Common myeloid progenitor, CD34-positive (primary cell): ENCODE measurements at regions not wholly inside any gene's neighbourhood (a gene's known extent, or its start where the extent isn't known, plus 50 kb on each side); places are given as distances from the start of the nearest gene placed in this dataset.
"Not testable (repeated sequence)": the region's sequence is repeated elsewhere in the genome, so short reads cannot be mapped to it uniquely, and the experiment has no call there.

Source experiments
- CTCF ChIA-PET: fragments of 350-600 bp; sonication (Branson Sonifier 250); formaldehyde crosslinking; loops from one replicate; lab custom pipeline; 2021; ENCODE audit warnings: antibody characterized with exemption; lab: Charles Lee
- POLR2A ChIA-PET: fragments of 350-600 bp; sonication (Branson Sonifier 250); formaldehyde crosslinking; loops from one replicate; lab custom pipeline; 2021; ENCODE audit warnings: antibody characterized with exemption; lab: Charles Lee
- DNase-seq, 3 donors: peaks; one replicate each; pipeline versions ENCODE4 v3.0.0 to v3.0.0-alpha.2; 2013
- H3K27ac ChIP-seq, 2 experiments: 1 replicate in 1 of 2; 2 replicates in 1 of 2; pipeline ENCODE4 v1.7.0; 2013; ENCODE audit warnings: inconsistent platforms in 2 of 2, low read length in 2 of 2, mild to moderate bottlenecking in 2 of 2, low read depth in 1 of 2, moderate library complexity in 1 of 2; ENCODE audit not compliant: severe bottlenecking in 2 of 2, insufficient read depth in 1 of 2, poor library complexity in 1 of 2
- H3K27me3 ChIP-seq, 5 experiments: replicated peaks in 2 of 5; 1 replicate in 3 of 5; 2 replicates in 2 of 5; pipeline versions ENCODE4 v1.6.1 to v1.7.0; 2013; ENCODE audit warnings: low read length in 4 of 5, mild to moderate bottlenecking in 2 of 5, moderate library complexity in 2 of 5, inconsistent platforms in 1 of 5; ENCODE audit not compliant: insufficient read depth in 5 of 5, control insufficient read depth in 4 of 5
- H3K36me3 ChIP-seq, 4 experiments: 1 replicate in 2 of 4; 2 replicates in 2 of 4; pipeline versions ENCODE4 v1.6.1 to v1.7.0; 2013; ENCODE audit warnings: low read length in 3 of 4, control low read depth in 1 of 4, mild to moderate bottlenecking in 1 of 4; ENCODE audit not compliant: control insufficient read depth in 4 of 4, insufficient read depth in 4 of 4
- H3K4me1 ChIP-seq, 4 experiments: 1 replicate in 3 of 4; 2 replicates in 1 of 4; pipeline versions ENCODE4 v1.6.1 to v1.7.1; 2013; ENCODE audit warnings: low read length in 3 of 4, mild to moderate bottlenecking in 3 of 4, control low read depth in 1 of 4, inconsistent platforms in 1 of 4, moderate library complexity in 1 of 4; ENCODE audit not compliant: control insufficient read depth in 4 of 4, insufficient read depth in 4 of 4; ENCODE audit errors: control extremely low read depth in 1 of 4
- H3K4me3 ChIP-seq, 7 experiments: 1 replicate in 4 of 7; 2 replicates in 3 of 7; pipeline versions ENCODE4 v1.5.1 to v1.7.0; 2013; ENCODE audit warnings: mild to moderate bottlenecking in 7 of 7, low read length in 6 of 7, moderate library complexity in 6 of 7, inconsistent platforms in 2 of 7, low read depth in 2 of 7, control low read depth in 1 of 7; ENCODE audit not compliant: insufficient read depth in 4 of 7, control insufficient read depth in 1 of 7; ENCODE audit errors: extremely low read depth in 1 of 7
- H3K9me3 ChIP-seq, 5 experiments: 1 replicate in 4 of 5; 2 replicates in 1 of 5; pipeline versions ENCODE4 v1.6.1 to v1.7.1; 2013; ENCODE audit warnings: low read length in 4 of 5, mild to moderate bottlenecking in 2 of 5, inconsistent platforms in 1 of 5, low read depth in 1 of 5, moderate library complexity in 1 of 5; ENCODE audit not compliant: control insufficient read depth in 4 of 5, insufficient read depth in 2 of 5; ENCODE audit errors: control extremely low read depth in 1 of 5
- WGBS: methylation state at CpG from one replicate; pipeline ENCODE4 v1.1.5; 2013; ENCODE audit not compliant: insufficient coverage; 5-methylcytosine and 5-hydroxymethylcytosine counted together

DNA sequence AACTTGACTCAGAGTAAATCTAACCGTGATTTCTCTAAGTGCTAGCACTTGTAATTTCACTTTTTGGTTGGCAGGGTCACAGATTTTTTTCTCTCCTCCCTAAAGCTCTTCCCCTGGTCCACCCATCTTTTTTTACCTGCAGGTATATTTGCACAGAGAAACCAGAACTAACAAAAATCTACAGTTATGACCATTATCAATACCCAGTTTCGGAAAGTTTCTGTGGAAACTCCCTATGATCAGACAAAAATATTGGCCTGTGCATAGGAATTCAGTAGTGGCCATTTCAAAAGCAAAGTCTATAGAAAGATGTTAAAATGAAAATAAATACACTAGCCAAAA lies 62.4 kb upstream of the ATF7IP2 start:
- Histone ChIP-seq H3K27me3 (no peaks in the 10 kb centered on the region), H3K9me3 (no peaks in the 10 kb centered on the region), H3K4me3 (no peak overlapping the region), H3K36me3 (no peaks in the 10 kb centered on the region), H3K4me1 (peaks cover 0 to 2% (median 0%) of the 10 kb centered on the region in 4 experiments), H3K27ac (no peak overlapping the region)
- WGBS, result no CpG with 5 or more reads among the region's 2 CpGs
- ChIA-PET CTCF (no interaction called here), POLR2A (no interaction called here)
- DNase-seq, result no peak

DNA sequence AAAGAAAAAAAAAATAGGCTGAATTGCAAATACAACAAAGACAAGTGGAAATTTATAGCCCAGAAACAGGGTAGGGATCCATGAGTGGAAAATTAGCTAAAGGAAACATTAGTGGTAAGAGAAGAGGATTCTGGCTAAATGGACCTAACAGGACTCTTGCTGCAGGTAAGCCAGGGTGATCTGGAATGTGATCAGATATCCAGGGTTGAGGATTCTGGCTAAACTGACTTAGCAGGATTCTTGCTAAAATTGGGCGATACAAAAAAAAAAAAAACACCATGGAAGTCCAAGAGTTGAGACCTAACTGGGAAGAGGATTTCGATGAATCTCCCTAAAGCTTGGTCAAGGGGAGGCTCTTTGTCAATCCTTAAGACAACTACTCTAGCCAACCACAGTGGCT lies 61.7 kb upstream of the ATF7IP2 start:
- peaks cover 0 to 2% (median 0%) of the 10 kb centered on the region in 4 experiments for H3K4me1 ChIP-seq
- POLR2A ChIA-PET, result no interaction called here
- H3K27me3 ChIP-seq, result no peaks in the 10 kb centered on the region
- H3K36me3 ChIP-seq, result no peaks in the 10 kb centered on the region
- no peaks in the 10 kb centered on the region for H3K9me3 ChIP-seq
- H3K4me3 ChIP-seq, result no peak overlapping the region
- no peak overlapping the region for H3K27ac ChIP-seq
- 100% methylated on average over 2 of the region's 2 CpGs for WGBS
- CTCF ChIA-PET, result no interaction called here
- DNase-seq, result no peak

DNA sequence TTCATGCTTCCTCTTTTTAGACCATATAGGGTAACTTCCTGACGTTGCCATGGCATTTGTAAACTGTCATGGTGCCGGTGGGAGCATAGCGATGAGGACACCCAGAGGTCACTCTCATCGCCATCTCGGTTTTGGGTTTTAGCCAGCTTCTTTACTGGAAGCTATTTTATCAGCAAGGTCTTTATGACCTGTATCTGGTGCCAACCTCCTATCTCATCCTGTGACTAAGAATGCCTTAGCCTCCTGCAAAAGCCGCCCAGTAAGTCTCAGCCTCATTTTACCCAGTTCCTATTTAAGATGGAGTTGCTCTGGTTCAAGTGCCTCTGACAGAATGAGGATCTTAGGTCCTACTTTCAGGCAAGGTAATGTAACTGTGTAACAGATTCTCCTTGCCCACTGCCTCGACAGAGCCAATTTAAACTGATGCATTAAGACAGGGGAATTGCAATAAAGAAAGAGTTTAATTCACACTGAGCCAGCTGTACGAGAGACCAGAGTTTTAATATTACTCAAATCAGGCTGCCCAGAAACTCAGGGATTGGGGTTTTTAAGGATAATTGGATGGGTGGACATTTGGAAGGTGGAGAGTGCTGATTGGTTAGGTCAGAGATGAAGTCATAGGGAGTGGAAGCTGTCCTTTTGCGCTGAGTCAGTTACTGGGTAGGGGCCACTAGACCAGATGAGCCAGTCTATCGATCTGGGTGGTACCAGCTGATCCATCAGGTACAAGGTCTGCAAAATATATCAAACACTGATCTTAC lies 59.9 kb upstream of the ATF7IP2 start:
- POLR2A ChIA-PET, result no interaction called here
- DNase-seq, result peak in 2 of 3 donors; percentile 26 to 51
- CTCF ChIA-PET, result interaction anchor here (1.1 kb wide), 1 partner anchor 11 kb away, joined by 5 read pairs; no protein-coding TSS in a partner anchor
- Histone ChIP-seq H3K4me3 (no peak overlapping the region), H3K27me3 (no peaks in the 10 kb centered on the region), H3K4me1 (peaks cover 0 to 8% (median 3%) of the 10 kb centered on the region in 4 experiments), H3K36me3 (no peaks in the 10 kb centered on the region), H3K9me3 (no peaks in the 10 kb centered on the region), H3K27ac (no peak overlapping the region)
- 91% methylated on average over 9 of the region's 10 CpGs for WGBS

DNA sequence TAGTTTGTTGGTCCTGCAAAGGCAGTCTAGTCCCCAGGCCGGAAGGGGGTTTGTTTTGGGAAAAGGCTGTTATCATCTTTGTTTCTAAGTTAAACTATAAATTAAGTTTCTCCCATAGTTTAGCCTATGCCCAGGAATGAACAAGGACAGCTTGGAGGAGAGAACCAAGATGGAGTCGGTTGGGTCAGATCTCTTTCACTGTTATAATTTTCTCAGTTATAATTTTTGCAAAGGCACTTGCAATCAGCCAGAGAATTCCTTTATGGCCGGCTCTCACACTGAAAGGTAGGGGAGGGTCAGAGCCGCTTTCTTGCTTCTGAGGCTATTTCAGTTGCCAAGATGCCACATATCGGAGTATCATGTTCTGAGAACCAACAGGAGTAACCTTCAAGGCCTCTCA lies 59.2 kb upstream of the ATF7IP2 start:
- WGBS, result 100% methylated on average over 3 of the region's 5 CpGs
- Histone ChIP-seq H3K27ac (no peak overlapping the region), H3K4me3 (no peak overlapping the region), H3K4me1 (peaks cover 0 to 8% (median 3%) of the 10 kb centered on the region in 4 experiments), H3K27me3 (no peaks in the 10 kb centered on the region), H3K9me3 (no peaks in the 10 kb centered on the region), H3K36me3 (no peaks in the 10 kb centered on the region)
- no peak for DNase-seq
- ChIA-PET POLR2A (no interaction called here), CTCF (no interaction called here)

DNA sequence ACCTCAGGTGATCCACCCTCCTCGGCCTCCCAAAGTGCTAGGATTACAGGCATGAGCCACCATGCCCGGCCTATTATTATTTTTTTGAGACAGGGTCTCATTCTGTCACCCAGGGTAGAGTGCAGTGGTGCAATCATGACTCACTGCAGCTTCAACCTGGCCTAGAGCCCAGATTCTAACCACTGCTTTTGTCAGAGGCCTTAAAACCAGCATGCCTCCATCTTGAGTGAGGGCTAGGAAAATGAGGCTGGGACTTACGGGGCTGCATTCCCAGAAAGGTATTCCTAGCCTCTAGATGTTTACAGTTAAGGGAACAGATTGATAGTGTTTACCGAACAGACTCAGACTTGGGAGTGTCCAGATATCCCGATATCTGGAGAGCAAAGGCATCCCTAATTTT lies 57.6 kb upstream of the ATF7IP2 start:
- H3K9me3 ChIP-seq, H3K4me3 ChIP-seq, POLR2A ChIA-PET, CTCF ChIA-PET, H3K4me1 ChIP-seq, H3K27ac ChIP-seq, H3K36me3 ChIP-seq, H3K27me3 ChIP-seq: not testable (repeated sequence)
- WGBS, result 96% methylated on average over 5 of the region's 5 CpGs
- DNase-seq, result peak; percentile 27 to 80 (median 72)

DNA sequence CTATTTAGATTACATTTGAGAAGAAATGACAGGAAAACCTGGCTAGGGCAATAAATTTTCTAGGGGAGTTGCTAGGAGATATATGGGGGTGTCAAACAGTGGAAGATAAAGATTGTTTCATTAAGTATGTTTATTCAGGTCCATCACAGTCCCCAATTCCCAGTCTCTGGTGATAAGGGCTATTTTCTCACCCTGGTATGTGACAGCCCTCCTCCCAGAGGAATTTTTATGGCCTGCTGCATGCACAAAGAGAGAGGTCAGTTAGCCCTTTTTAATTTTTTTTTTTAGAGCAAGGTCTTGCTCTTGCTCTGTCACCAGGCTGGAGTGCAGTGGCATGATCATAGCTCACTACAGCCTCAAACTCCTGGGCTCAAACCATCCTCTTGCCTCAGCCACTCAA lies 53.6 kb upstream of the ATF7IP2 start:
- Histone ChIP-seq H3K27me3 (no peaks in the 10 kb centered on the region), H3K4me1 (peaks cover 0 to 8% (median 3%) of the 10 kb centered on the region in 4 experiments), H3K27ac (no peak overlapping the region), H3K36me3 (no peaks in the 10 kb centered on the region), H3K4me3 (no peak overlapping the region), H3K9me3 (no peaks in the 10 kb centered on the region)
- CTCF ChIA-PET, result interaction anchor here (1.3 kb wide), 1 partner anchor 7 kb away, joined by 3 read pairs; no protein-coding TSS in a partner anchor
- POLR2A ChIA-PET, result no interaction called here
- DNase-seq, result no peak

DNA sequence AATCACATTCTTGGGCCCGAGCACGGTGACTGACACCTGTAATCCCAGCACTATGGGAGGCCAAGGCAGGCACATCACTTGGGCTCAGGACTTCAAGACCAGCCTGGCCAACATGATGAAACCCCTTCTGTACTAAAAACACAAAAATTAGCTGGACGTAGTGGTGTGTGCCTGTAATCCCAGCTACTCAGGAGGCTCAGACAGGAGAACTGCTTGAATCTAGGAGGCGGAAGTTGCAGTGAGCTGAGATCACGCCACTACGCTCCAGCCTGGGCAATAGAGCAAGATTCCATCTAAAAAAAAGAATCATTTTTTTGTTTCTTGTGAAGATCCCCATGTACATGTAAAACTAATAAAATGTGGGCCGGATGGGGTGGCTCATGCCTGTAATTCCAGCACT lies 53.1 kb upstream of the ATF7IP2 start:
- H3K4me3 ChIP-seq, result no peak overlapping the region
- ChIA-PET CTCF (no interaction called here), POLR2A (no interaction called here)
- H3K27me3 ChIP-seq, result no peaks in the 10 kb centered on the region
- no peaks in the 10 kb centered on the region for H3K36me3 ChIP-seq
- H3K9me3 ChIP-seq, result no peaks in the 10 kb centered on the region
- no peak overlapping the region for H3K27ac ChIP-seq
- peaks cover 0 to 8% (median 3%) of the 10 kb centered on the region in 4 experiments for H3K4me1 ChIP-seq
- 95% methylated on average over 5 of the region's 7 CpGs for WGBS
- no peak for DNase-seq
